IMR-90 (cell line): ENCODE measurements at regions not wholly inside any gene's neighbourhood (a gene's known extent, or its start where the extent isn't known, plus 50 kb on each side); places are given as distances from the start of the nearest gene placed in this dataset.

Source experiments
- ATAC-seq: fragments of 200-7000 bp; cut with Tn5 transposase; 2 replicates; pipeline ENCODE4 v1.9.1; 2020; ENCODE audit warnings: low read depth, mild to moderate bottlenecking, moderate library complexity
- BruUV-seq: library from RNA; stranded (reverse); fragments of 400-500 nt; replicated peaks from 2 replicates; lab custom pipeline; 2021; lab: Mats Ljungman, UMichigan
- CTCF ChIA-PET: fragments of 300-600 bp; formaldehyde crosslinking; extraction: SDS; loops from one replicate; lab custom pipeline; 2021; ENCODE audit warnings: antibody characterized with exemption; lab: Yijun Ruan, JAX
- POLR2A ChIA-PET: fragments of 300-600 bp; sonication (Branson Sonifier 250); formaldehyde crosslinking; loops from one replicate; lab custom pipeline; 2022; ENCODE audit warnings: antibody characterized with exemption; ENCODE audit not compliant: unreplicated experiment; lab: Charles Lee
- DNase-seq: peaks from one replicate; pipeline ENCODE4 v3.0.0; 2013
- H2AFZ ChIP-seq: replicated peaks from 2 replicates; pipeline ENCODE3; 2013; ENCODE audit warnings: low read length, mild to moderate bottlenecking; ENCODE audit not compliant: poor library complexity
- H2AK5ac ChIP-seq: 2 replicates; pipeline ENCODE4 v1.6.1; 2013; ENCODE audit warnings: low read depth, low read length, inconsistent platforms
- H2AK9ac ChIP-seq: replicated peaks from 2 replicates; pipeline ENCODE3; 2013; ENCODE audit warnings: mild to moderate bottlenecking, low read depth, low read length, moderate library complexity; ENCODE audit not compliant: poor library complexity
- H2BK120ac ChIP-seq: 2 replicates; pipeline ENCODE4 v1.6.1; 2013; ENCODE audit warnings: low read depth, low read length, inconsistent platforms
- H2BK15ac ChIP-seq: 3 replicates; pipeline ENCODE4 v1.6.1; 2013; ENCODE audit warnings: low read depth, low read length, inconsistent platforms
- H2BK20ac ChIP-seq: 2 replicates; pipeline ENCODE4 v1.6.1; 2013; ENCODE audit warnings: low read depth, mild to moderate bottlenecking, inconsistent platforms, low read length, moderate library complexity
- H2BK5ac ChIP-seq: 2 replicates; pipeline ENCODE4 v1.6.1; 2013; ENCODE audit warnings: mild to moderate bottlenecking, low read depth, low read length, inconsistent platforms; ENCODE audit not compliant: poor library complexity, severe bottlenecking
- H3K14ac ChIP-seq: replicated peaks from 2 replicates; pipeline ENCODE4 v1.6.1; 2013; ENCODE audit warnings: low read depth, low read length, inconsistent platforms
- H3K18ac ChIP-seq: 2 replicates; pipeline ENCODE4 v1.6.1; 2013; ENCODE audit warnings: low read depth, low read length, control low read depth
- H3K23ac ChIP-seq: 2 replicates; pipeline ENCODE4 v1.6.1; 2013; ENCODE audit warnings: low read depth, low read length, inconsistent platforms
- H3K27ac ChIP-seq: 2 replicates; pipeline ENCODE4 v1.5.1; 2013; ENCODE audit warnings: mild to moderate bottlenecking, control low read depth, low read length; ENCODE audit not compliant: insufficient read depth
- H3K27me3 ChIP-seq: 2 replicates; pipeline ENCODE4 v1.6.1; 2013; ENCODE audit warnings: low read length; ENCODE audit not compliant: control insufficient read depth, insufficient read depth
- H3K36me3 ChIP-seq: 2 replicates; pipeline ENCODE4 v1.6.1; 2013; ENCODE audit warnings: low read length, mixed read lengths; ENCODE audit not compliant: control insufficient read depth, insufficient read depth
- H3K4ac ChIP-seq: 2 replicates; pipeline ENCODE4 v1.6.1; 2013; ENCODE audit warnings: low read depth, low read length, inconsistent platforms
- H3K4me1 ChIP-seq: 2 replicates; pipeline ENCODE4 v1.6.1; 2013; ENCODE audit warnings: low read length, mixed read lengths; ENCODE audit not compliant: control insufficient read depth, insufficient read depth
- H3K4me2 ChIP-seq: 2 replicates; pipeline ENCODE4 v1.6.1; 2013; ENCODE audit warnings: low read depth, mild to moderate bottlenecking, control low read depth, low read length, moderate library complexity
- H3K4me3 ChIP-seq: 2 replicates; pipeline ENCODE4 v1.5.1; 2013; ENCODE audit warnings: low read depth, mild to moderate bottlenecking, control low read depth, low read length, moderate library complexity; ENCODE audit not compliant: insufficient read depth
- H3K56ac ChIP-seq: 2 replicates; pipeline ENCODE4 v1.6.1; 2013; ENCODE audit warnings: low read length, inconsistent platforms; ENCODE audit not compliant: insufficient read depth; ENCODE audit errors: extremely low read depth
- H3K79me1 ChIP-seq, 2 experiments: 2 replicates each; pipeline ENCODE4 v1.6.1; 2013; ENCODE audit warnings: low read length in 2 of 2, inconsistent platforms in 1 of 2, low read depth in 1 of 2
- H3K9ac ChIP-seq: 2 replicates; pipeline ENCODE4 v1.6.1; 2013; ENCODE audit warnings: low read depth, low read length, control low read depth
- H3K9me1 ChIP-seq: 2 replicates; pipeline ENCODE4 v1.6.1; 2013; ENCODE audit warnings: low read length, inconsistent platforms; ENCODE audit not compliant: insufficient read depth
- H3K9me3 ChIP-seq: 2 replicates; pipeline ENCODE4 v1.6.1; 2013; ENCODE audit warnings: low read length; ENCODE audit not compliant: control insufficient read depth, insufficient read depth
- H4K20me1 ChIP-seq: 2 replicates; pipeline ENCODE4 v1.6.1; 2013; ENCODE audit warnings: low read length, inconsistent platforms; ENCODE audit not compliant: insufficient read depth
- H4K5ac ChIP-seq: 2 replicates; pipeline ENCODE4 v1.6.1; 2013; ENCODE audit warnings: mild to moderate bottlenecking, low read depth, low read length, control low read depth
- H4K8ac ChIP-seq, 2 experiments: 2 replicates each; pipeline ENCODE4 v1.6.1; 2013; ENCODE audit warnings: low read depth in 2 of 2, low read length in 2 of 2, control low read depth in 1 of 2, inconsistent platforms in 1 of 2
- H4K91ac ChIP-seq: 2 replicates; pipeline ENCODE4 v1.6.1; 2013; ENCODE audit warnings: low read depth, low read length, inconsistent platforms; ENCODE audit not compliant: insufficient read depth
- BHLHE40 ChIP-seq: fragments of 150-350 bp; IDR thresholded peaks from 2 replicates; pipeline ENCODE4 v1.6.1; 2016; ENCODE audit warnings: mild to moderate bottlenecking, low read depth, low read length
- CEBPB ChIP-seq: IDR thresholded peaks from 2 replicates; pipeline ENCODE4 v1.6.1; 2012; ENCODE audit warnings: low read depth, low read length, improper control_type of control experiment
- CHD1 ChIP-seq: IDR thresholded peaks from 2 replicates; pipeline ENCODE4 v1.6.1; 2012; ENCODE audit warnings: low read depth, low read length, improper control_type of control experiment
- FOS ChIP-seq: fragments of 150-350 bp; IDR thresholded peaks from 2 replicates; pipeline ENCODE4 v1.6.1; 2016; ENCODE audit warnings: low read depth, low read length
- MAFK ChIP-seq: IDR thresholded peaks from 2 replicates; pipeline ENCODE4 v1.6.1; 2012; ENCODE audit warnings: low read depth, low read length, improper control_type of control experiment
- MAZ ChIP-seq: IDR thresholded peaks from 2 replicates; pipeline ENCODE4 v1.6.1; 2012; ENCODE audit warnings: low read depth, mild to moderate bottlenecking, low read length, improper control_type of control experiment, moderate library complexity, borderline replicate concordance
- MXI1 ChIP-seq: IDR thresholded peaks from 2 replicates; pipeline ENCODE4 v1.6.1; 2012; ENCODE audit warnings: low read depth, mild to moderate bottlenecking, low read length, moderate library complexity, borderline replicate concordance
- NFE2L2 ChIP-seq: fragments of 150-350 bp; IDR thresholded peaks from 2 replicates; pipeline ENCODE4 v1.6.1; 2016; ENCODE audit warnings: low read depth, mild to moderate bottlenecking, low read length
- POLR2A ChIP-seq: IDR thresholded peaks from 2 replicates; pipeline ENCODE4 v1.6.1; 2012; ENCODE audit warnings: mild to moderate bottlenecking, low read depth, low read length
- RAD21 ChIP-seq: IDR thresholded peaks from 2 replicates; pipeline ENCODE4 v1.6.1; 2012; ENCODE audit warnings: low read length, improper control_type of control experiment
- RCOR1 ChIP-seq: IDR thresholded peaks from 2 replicates; pipeline ENCODE4 v1.6.1; 2012; ENCODE audit warnings: mild to moderate bottlenecking, low read length, improper control_type of control experiment; ENCODE audit not compliant: insufficient replicate concordance
- RFX5 ChIP-seq: IDR thresholded peaks from 2 replicates; pipeline ENCODE4 v1.8.0; 2012; ENCODE audit warnings: low read depth, mild to moderate bottlenecking, low read length, moderate library complexity
- SMC3 ChIP-seq: fragments of 150-350 bp; IDR thresholded peaks from 2 replicates; pipeline ENCODE4 v1.6.1; 2016; ENCODE audit warnings: low read depth, mild to moderate bottlenecking, antibody characterized with exemption, low read length, moderate library complexity
- dilution Hi-C: fragments of 300-500 bp; cut with HindIII; formaldehyde crosslinking; loops from one replicate; pipeline ENCODE4 v1.14.3; 2018; ENCODE audit warnings: low sequenced_read_pairs; ENCODE audit not compliant: unreplicated experiment
- in situ Hi-C: fragments of 300-500 bp; cut with MboI; formaldehyde crosslinking; loops from 3 replicates; pipeline ENCODE4 v1.14.3; 2019; ENCODE audit warnings: low sequenced_read_pairs, inconsistent platforms, mixed read lengths
- intact Hi-C: fragments of 100-400 bp; cut with micrococcal nuclease; formaldehyde crosslinking; loops from 2 replicates; pipeline ENCODE4 v1.10.0; 2022
- TF ChIP-seq, protein P1 (sequence below): conservative IDR thresholded peaks from 2 replicates; pipeline ENCODE4 v1.5.1; 2012; ENCODE audit warnings: mild to moderate bottlenecking, low read depth, low read length, improper control_type of control experiment
- TF ChIP-seq, protein P2 (sequence below): fragments of 150-350 bp; IDR thresholded peaks from 2 replicates; pipeline ENCODE4 v1.6.1; 2017; ENCODE audit warnings: mild to moderate bottlenecking, antibody characterized with exemption, low read length, low read depth
- TF ChIP-seq, protein P3 (sequence below): fragments of 150-350 bp; IDR thresholded peaks from 2 replicates; pipeline ENCODE4 v1.6.1; 2016; ENCODE audit warnings: low read depth, mild to moderate bottlenecking, low read length, moderate library complexity, borderline replicate concordance

DNA sequence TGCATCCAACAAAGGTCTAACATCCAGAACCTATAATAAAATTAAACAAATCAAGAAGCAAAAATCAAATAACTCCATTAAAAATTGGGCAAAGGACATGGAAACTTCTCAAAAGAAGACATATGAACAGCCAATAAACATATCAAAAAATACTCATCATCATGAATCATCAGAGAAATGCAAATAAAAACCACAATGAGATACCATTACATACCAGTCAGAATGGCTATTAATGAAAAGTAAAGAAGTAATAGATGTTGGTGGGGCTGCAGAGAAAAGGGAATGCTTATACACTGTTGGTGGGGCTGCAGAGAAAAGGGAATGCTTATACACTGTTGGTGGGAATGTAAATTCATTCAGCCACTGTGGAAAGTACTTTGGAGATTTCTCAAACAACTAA, 465.8 kb downstream of the ZIC3 start:
- Histone ChIP-seq H2BK5ac (no peak overlapping the region), H3K56ac (no peak overlapping the region), H2AK5ac (no peak overlapping the region), H3K14ac (no peak overlapping the region), H3K4me2 (no peak overlapping the region), H3K27ac (no peak overlapping the region), H3K23ac (no peak overlapping the region), H4K20me1 (no peaks in the 10 kb centered on the region), H4K91ac (no peak overlapping the region), H3K9me1 (no peaks in the 10 kb centered on the region), H2AFZ (no peak overlapping the region), H2BK15ac (no peak overlapping the region), H3K36me3 (no peaks in the 10 kb centered on the region), H3K4me1 (no peaks in the 10 kb centered on the region), H3K18ac (no peak overlapping the region), H3K79me1 (no peaks in the 10 kb centered on the region), H2BK20ac (no peak overlapping the region), H3K4ac (no peak overlapping the region), H3K27me3 (no peaks in the 10 kb centered on the region), H2BK120ac (no peak overlapping the region), H3K9me3 (peaks cover 2% of the 10 kb centered on the region; the same call in 1 of the 2 replicates), H4K8ac (no peak overlapping the region), H3K4me3 (no peak overlapping the region), H2AK9ac (no peak overlapping the region), H4K5ac (no peak overlapping the region), H3K9ac (no peak overlapping the region)
- intact Hi-C loops (no loop called here), in situ Hi-C loops (no loop called here), dilution Hi-C loops (no loop called here)
- POLR2A ChIA-PET, result no interaction called here
- DNase-seq (no peak), ATAC-seq (no peak)
- BruUV-seq, result no TSS peak
- CTCF ChIA-PET, result no interaction called here
- TF ChIP-seq, protein P1, sequence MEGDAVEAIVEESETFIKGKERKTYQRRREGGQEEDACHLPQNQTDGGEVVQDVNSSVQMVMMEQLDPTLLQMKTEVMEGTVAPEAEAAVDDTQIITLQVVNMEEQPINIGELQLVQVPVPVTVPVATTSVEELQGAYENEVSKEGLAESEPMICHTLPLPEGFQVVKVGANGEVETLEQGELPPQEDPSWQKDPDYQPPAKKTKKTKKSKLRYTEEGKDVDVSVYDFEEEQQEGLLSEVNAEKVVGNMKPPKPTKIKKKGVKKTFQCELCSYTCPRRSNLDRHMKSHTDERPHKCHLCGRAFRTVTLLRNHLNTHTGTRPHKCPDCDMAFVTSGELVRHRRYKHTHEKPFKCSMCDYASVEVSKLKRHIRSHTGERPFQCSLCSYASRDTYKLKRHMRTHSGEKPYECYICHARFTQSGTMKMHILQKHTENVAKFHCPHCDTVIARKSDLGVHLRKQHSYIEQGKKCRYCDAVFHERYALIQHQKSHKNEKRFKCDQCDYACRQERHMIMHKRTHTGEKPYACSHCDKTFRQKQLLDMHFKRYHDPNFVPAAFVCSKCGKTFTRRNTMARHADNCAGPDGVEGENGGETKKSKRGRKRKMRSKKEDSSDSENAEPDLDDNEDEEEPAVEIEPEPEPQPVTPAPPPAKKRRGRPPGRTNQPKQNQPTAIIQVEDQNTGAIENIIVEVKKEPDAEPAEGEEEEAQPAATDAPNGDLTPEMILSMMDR, result no peak
- TF ChIP-seq CHD1 (no peak), RAD21 (no peak), MAFK (no peak), RCOR1 (no peak), SMC3 (no peak), CEBPB (no peak), MXI1 (no peak), POLR2A (no peak), RFX5 (no peak), BHLHE40 (no peak), FOS (no peak), MAZ (no peak), NFE2L2 (no peak)
- TF ChIP-seq, protein P2, sequence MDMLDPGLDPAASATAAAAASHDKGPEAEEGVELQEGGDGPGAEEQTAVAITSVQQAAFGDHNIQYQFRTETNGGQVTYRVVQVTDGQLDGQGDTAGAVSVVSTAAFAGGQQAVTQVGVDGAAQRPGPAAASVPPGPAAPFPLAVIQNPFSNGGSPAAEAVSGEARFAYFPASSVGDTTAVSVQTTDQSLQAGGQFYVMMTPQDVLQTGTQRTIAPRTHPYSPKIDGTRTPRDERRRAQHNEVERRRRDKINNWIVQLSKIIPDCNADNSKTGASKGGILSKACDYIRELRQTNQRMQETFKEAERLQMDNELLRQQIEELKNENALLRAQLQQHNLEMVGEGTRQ, result no peak
- TF ChIP-seq, protein P3, sequence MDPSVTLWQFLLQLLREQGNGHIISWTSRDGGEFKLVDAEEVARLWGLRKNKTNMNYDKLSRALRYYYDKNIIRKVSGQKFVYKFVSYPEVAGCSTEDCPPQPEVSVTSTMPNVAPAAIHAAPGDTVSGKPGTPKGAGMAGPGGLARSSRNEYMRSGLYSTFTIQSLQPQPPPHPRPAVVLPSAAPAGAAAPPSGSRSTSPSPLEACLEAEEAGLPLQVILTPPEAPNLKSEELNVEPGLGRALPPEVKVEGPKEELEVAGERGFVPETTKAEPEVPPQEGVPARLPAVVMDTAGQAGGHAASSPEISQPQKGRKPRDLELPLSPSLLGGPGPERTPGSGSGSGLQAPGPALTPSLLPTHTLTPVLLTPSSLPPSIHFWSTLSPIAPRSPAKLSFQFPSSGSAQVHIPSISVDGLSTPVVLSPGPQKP, result no peak
